ENCODE measurements at regions not wholly inside any gene's neighbourhood (a gene's known extent, or its start where the extent isn't known, plus 50 kb on each side); places are given as distances from the start of the nearest gene placed in this dataset.

DNA sequence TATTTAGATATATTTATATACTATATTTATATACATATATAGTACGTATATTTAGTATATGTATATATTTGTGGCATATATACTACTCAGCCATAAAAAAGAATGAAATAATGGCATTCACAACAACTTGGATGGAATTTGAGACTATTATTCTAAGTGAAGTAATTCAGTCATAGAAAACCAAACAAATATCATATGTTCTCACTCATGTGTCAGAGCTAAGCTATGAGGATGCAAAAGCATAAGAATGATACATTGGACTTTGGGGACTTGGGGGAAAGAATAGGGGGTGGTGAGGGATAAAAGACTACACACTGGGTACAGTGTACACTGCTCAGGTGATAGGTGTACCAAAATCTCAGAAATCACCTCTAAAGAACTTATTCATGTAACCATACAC lies 1015.7 kb downstream of the EFNB2 start:
- no peak overlapping the region for H2BK5ac ChIP-seq (ENCODE audit: low read depth, low read length)
- POLR2A ChIA-PET (ENCODE audit: partially characterized antibody), result no interaction called here
- no peak overlapping the region for H3K27ac ChIP-seq (ENCODE audit: low read depth, low read length)
- no peak overlapping the region for H2BK120ac ChIP-seq (replicated peaks; ENCODE audit: low read depth, low read length)
- no peak overlapping the region for H2AK5ac ChIP-seq (ENCODE audit: low read depth, low read length)
- 0% methylated on average over 1 of the region's 1 CpG; no CpG with 5 or more reads in 1 of the 2 experiments for WGBS, 2 experiments (ENCODE audit: extremely low coverage in 1 of 2, insufficient coverage in 1 of 2, insufficient read length in 1 of 2, insufficient replicate concordance in 2 of 2, low coverage in 1 of 2, low lambda C conversion rate in 2 of 2, missing lambda C conversion rate in 1 of 2)
- no peak overlapping the region for H3K18ac ChIP-seq (ENCODE audit: extremely low read depth, low read length)
- H3K27me3 ChIP-seq (replicated peaks in 1 of 4; ENCODE audit: control insufficient read depth in 3 of 4, extremely low read depth in 1 of 4, insufficient read depth in 3 of 4, low read length in 3 of 4), result peaks cover 0 to 1% (median 0%) of the 10 kb centered on the region in 4 experiments; a peak in 1 of 7 replicates
- H4K20me1 ChIP-seq (replicated peaks in 1 of 2; ENCODE audit: control insufficient read depth in 1 of 2, insufficient read depth in 2 of 2, low read length in 2 of 2), result no peaks in the 10 kb centered on the region
- no peak overlapping the region for H2BK20ac ChIP-seq (ENCODE audit: low read length)
- peaks cover 0 to 2% (median 0%) of the 10 kb centered on the region in 4 experiments; a peak in 1 of 7 replicates for H3K4me1 ChIP-seq (replicated peaks in 1 of 4; ENCODE audit: control insufficient read depth in 3 of 4, insufficient read depth in 4 of 4, low read length in 3 of 4)
- DNase-seq (ENCODE audit: low read depth in 1 of 2, low spot score in 2 of 2), result no peak
- no peak overlapping the region for H4K8ac ChIP-seq (ENCODE audit: extremely low read depth, insufficient read depth, low read length)
- H3K4ac ChIP-seq (replicated peaks; ENCODE audit: insufficient read length, low read depth, low read length), result no peak overlapping the region
- no peak overlapping the region for H3K9ac ChIP-seq (replicated peaks in 1 of 4; ENCODE audit: extremely low read depth in 1 of 4, low read depth in 3 of 4, low read length in 3 of 4)
- FAIRE-seq, result no peak
- no peak overlapping the region for H3K23ac ChIP-seq (ENCODE audit: insufficient read length)
- no peak overlapping the region for H3K14ac ChIP-seq (ENCODE audit: insufficient read length)
- H3K9me3 ChIP-seq (ENCODE audit: insufficient read depth in 2 of 2, low read depth in 1 of 2, low read length in 1 of 2), result no peaks in the 10 kb centered on the region
- CTCF ChIA-PET (ENCODE audit: partially characterized antibody), result no interaction called here
- no peak for TF ChIP-seq HDAC2 (IDR thresholded peaks at IDR 0.05; ENCODE audit: borderline replicate concordance in 1 of 2, low read depth in 2 of 2, low read length in 2 of 2)
- TF ChIP-seq JUN (IDR thresholded peaks at IDR 0.05; ENCODE audit: low read depth, low read length), result no peak
- no peak for TF ChIP-seq NANOG (IDR thresholded peaks at IDR 0.05; ENCODE audit: insufficient read depth, low read depth, low read length, poor library complexity, severe bottlenecking)
- TF ChIP-seq, protein P1, sequence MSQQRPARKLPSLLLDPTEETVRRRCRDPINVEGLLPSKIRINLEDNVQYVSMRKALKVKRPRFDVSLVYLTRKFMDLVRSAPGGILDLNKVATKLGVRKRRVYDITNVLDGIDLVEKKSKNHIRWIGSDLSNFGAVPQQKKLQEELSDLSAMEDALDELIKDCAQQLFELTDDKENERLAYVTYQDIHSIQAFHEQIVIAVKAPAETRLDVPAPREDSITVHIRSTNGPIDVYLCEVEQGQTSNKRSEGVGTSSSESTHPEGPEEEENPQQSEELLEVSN (IDR thresholded peaks at IDR 0.05), result no peak
- TF ChIP-seq KDM4A (IDR thresholded peaks at IDR 0.05; ENCODE audit: low read depth, low read length, severe bottlenecking), result no peak
- H4K91ac ChIP-seq (replicated peaks; ENCODE audit: insufficient read length, low read length), result no peak overlapping the region
- no peak overlapping the region for H3K4me2 ChIP-seq (ENCODE audit: insufficient read depth in 1 of 2, low read depth in 2 of 2, low read length in 2 of 2)
- H3K23me2 ChIP-seq (ENCODE audit: low read depth, low read length), result no peaks in the 10 kb centered on the region
- no peak overlapping the region for H4K5ac ChIP-seq (ENCODE audit: insufficient read length, low read depth, low read length)
- no peaks in the 10 kb centered on the region for H3K79me2 ChIP-seq (ENCODE audit: control insufficient read depth in 1 of 2, insufficient read depth in 2 of 2, low read length in 2 of 2)
- no peak overlapping the region for H2BK12ac ChIP-seq (ENCODE audit: low read depth, low read length)
- H2BK15ac ChIP-seq (ENCODE audit: low read length), result no peak overlapping the region
- H3K56ac ChIP-seq (replicated peaks; ENCODE audit: insufficient read length, low read depth, low read length), result no peak overlapping the region
- no peaks in the 10 kb centered on the region for H3K79me1 ChIP-seq (ENCODE audit: low read depth, low read length)
- no peak overlapping the region for H2AFZ ChIP-seq (ENCODE audit: low read length)
- no peak overlapping the region for H3K4me3 ChIP-seq (ENCODE audit: extremely low read depth in 1 of 4, insufficient read depth in 2 of 4, low read depth in 3 of 4, low read length in 4 of 4)
- H3K36me3 ChIP-seq (ENCODE audit: control insufficient read depth in 2 of 4, insufficient read depth in 4 of 4, low read length in 3 of 4), result no peaks in the 10 kb centered on the region
